ENCODE measurements at regions not wholly inside any gene's neighbourhood (a gene's known extent, or its start where the extent isn't known, plus 50 kb on each side); places are given as distances from the start of the nearest gene placed in this dataset.

DNA sequence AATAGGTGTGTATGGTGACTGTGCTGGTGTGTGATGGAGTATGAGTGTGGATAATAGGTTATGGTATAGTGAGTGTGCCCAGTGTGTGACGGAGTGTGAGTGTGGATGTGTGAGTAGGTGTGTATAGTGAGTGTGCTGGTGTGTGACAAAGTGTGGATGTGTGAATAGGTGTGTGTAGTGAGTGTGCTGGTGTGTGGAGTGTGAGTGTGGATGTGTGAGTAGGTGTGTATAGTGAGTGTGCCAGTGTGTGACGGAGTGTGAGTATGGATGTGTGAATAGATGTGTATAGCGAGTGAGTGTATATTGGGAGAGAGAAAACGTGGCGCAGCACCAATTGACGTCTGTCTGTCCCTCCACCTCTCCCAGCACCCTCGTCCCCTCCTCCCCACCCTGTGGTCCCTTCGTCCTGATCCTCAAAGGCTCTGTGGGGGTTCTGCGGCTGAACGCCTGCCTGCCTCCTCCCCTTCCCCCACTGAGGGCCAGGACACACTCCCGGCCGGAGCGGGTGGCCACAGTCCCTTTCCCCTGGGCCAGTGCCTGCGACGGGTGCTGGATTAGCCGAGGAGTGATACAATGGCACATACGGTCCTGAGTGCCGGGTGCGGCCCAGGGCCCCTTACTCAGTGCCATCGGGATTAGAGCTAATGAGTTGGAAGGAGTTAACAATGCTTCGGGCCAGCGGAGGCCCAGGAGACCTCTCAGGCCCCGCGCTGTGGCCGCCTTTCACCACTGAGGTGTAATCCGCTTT is 160.0 kb downstream of the MRM1 start (continued):
- no peak for TF ChIP-seq SAP30 (IDR thresholded peaks at IDR 0.05; ENCODE audit: insufficient read depth, insufficient replicate concordance, low read length)
- TF ChIP-seq SIRT6 (IDR thresholded peaks at IDR 0.05; ENCODE audit: low read length) = no peak
- no peak for TF ChIP-seq POLR2AphosphoS5 (IDR thresholded peaks at IDR 0.05; ENCODE audit: low read depth, low read length)
- TF ChIP-seq KDM4A (IDR thresholded peaks at IDR 0.05; ENCODE audit: low read depth, low read length, severe bottlenecking) = no peak
- no peak for TF ChIP-seq BACH1 (IDR thresholded peaks at IDR 0.05; ENCODE audit: low read length)
- TF ChIP-seq GABPA (IDR thresholded peaks at IDR 0.05; ENCODE audit: borderline replicate concordance, insufficient read depth, low read length) = no peak
- TF ChIP-seq JUN (IDR thresholded peaks at IDR 0.05; ENCODE audit: low read depth, low read length) = no peak
- TF ChIP-seq CTBP2 (IDR thresholded peaks at IDR 0.05; ENCODE audit: borderline replicate concordance, insufficient read depth, insufficient read length, low read length) = no peak
